AG20443 (cell line): ENCODE measurements at regions not wholly inside any gene's neighbourhood (a gene's known extent, or its start where the extent isn't known, plus 50 kb on each side); places are given as distances from the start of the nearest gene placed in this dataset.

Experiments used
- DNase-seq: peaks from one replicate; pipeline ENCODE4 v3.0.0; 2012; ENCODE audit warnings: low spot score, mixed read lengths

DNA sequence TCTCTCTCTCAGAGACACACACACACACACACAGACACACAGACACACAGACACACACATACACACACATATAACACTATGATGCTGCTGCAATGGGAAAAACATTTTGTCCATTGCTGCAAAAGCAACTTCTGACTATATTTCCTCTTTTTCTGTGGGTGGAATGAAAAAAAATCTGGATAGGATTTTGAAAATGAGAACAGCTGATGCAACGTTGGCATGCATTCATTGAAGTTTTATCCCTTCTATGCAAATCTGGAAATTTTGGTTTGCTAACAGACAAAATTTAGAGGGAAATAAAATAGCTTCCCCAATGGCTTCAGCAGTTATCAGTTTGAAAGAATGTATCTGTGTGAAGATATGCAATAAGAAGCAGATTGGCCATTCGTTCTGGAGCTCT, 763.4 kb upstream of the GRM7 start:
- DNase-seq, result no peak

DNA sequence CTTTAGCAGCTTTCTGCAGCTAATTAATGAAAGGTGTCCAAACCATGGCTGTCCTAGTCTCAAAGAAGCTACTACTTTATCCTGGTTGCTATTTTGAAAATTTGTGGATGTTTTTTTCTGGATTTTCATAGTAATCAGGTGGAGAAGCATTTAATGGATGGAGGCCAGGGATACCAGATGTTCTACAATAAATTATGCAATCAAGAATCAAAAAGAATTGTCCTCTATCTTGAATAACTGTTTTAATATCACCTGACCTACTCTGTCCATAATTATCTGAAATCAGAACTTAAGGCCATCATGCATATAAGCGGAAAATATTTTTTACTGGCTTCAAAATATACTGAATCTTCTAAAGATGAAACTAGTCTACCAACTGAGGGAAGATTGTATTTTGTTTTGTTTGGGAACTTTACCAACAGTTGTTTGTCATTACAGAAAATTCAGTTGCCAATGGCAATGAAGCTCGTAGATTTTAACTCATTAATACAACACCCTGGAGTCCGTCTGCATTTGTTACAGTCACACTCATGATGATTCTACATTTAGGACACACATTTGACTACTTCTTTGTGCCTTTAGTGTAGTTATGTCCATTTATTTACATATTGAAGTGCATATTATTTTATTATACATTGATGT, 762.3 kb upstream of the GRM7 start:
- DNase-seq, result no peak

DNA sequence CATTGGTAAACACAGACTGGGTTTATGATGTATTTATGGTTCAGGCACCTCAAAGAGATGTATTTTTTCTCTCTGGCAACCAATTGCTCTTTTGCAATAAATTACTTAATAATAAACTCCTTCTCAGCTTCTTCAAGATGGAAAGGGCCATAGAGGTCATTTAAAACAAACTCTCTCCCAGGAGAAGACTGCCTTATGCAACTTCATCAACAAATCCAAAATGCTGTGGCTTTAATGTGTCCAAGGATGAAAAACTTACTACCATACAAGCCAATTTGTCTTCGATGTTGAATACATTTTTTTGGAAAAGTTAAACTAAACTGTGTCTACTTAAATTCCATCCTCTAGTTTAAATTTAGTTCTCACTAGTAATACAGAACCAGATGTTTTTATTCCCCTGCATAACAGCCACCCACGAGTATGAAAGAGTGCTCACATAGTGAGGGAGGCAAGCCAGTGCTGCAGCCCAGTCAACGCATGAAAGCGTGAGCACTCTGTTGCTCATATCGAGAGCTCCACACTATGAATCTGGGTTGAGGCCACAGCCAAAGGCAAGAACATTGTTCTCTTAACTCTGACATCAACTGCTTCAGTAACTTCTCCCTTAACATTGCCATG, 761.3 kb upstream of the GRM7 start:
- DNase-seq, result no peak

DNA sequence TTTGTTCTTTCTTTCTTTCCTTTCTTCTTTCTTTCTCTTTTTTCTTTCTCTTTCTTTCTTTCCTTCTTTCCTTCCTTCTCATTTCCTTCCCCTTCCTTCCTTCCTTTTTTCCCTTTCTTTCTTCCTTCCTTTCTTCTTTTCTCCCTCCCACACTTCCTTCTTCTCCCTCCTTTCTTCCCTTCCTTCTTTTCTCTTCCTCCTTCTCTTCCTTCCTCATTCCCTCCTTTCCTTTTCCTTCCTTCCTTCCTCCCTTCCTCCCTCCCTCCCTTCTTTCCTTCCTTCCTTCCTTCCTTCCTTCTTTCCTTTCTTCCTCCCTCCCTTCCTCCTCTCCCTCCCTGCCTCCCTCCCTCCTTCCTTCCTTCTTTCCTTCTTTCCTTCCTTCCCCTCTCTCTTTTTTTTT, 755.7 kb upstream of the GRM7 start:
- DNase-seq, result no peak

DNA sequence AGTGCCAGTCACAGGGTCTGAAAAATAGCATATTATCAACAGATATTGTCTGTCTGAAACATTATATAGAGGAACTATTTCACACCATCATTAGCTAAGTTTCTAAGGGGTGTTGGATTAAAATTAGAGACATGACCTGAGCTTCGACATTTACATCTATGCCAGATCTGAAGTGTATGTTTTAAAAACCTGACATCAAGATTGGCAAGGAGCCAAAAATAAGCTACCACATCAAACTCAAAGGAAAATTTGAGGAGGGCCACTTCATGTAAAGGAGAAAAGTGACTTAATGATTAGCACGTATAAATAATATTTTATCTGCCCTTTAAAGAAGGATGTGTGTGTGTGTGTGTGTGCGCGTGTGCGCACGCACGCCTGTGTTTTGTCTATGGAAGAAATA, 752.0 kb upstream of the GRM7 start:
- DNase-seq, result no peak

DNA sequence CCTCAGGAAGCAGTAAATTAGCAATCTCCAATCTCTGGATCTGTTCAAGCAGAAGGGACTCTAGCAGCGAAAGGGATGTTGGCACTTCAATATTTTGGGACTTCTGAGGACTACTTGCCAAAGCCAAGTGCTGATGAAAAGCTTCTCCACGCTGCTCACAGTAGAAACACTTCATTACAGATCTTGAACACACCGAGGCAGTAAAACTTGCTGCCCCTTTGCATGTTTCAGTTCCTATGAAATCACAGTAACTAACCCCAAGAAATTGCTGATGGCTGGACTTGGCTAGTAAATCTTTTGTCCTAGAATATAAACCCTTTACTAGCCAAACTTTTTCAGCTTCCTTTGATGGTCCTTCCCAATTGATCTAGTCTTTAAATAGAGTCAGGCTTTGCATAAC, 750.5 kb upstream of the GRM7 start:
- no peak for DNase-seq

DNA sequence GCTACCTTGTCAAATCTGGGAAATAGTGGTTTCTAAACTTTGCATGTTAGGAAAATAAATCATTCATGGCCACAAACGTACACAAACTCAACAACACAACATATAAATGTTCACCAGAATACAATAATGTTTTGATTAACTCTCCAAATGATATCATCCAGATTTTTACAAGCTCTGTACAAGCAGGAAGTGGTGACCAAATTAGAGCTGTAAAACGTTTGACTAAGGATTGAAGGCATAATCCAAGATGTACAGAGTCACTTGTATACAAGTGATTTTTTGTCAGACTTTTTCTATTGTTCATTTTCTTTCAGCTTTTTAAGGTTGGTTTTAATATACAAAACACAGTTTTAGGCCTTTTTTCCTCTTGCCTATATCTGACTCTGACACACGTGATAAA, 748.4 kb upstream of the GRM7 start:
- no peak for DNase-seq

DNA sequence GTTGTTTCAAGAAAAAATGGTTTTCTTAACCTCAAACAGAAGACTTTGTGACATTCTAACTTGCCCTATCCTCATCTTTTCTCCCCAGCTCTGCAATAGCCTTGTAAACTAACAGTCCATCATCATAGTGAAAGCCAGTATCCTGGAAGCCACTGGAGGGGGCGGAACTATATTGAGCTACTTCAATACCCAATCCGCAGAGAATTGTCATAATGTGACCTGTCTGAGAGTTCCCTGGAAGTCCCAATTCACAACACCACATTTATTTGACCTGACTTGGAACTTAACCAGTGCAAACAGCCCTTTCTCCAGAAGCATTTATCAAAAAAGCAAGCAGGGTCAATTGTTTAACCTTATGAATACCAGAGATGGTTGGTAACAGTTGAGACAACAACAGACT, 747.6 kb upstream of the GRM7 start:
- DNase-seq, result no peak

DNA sequence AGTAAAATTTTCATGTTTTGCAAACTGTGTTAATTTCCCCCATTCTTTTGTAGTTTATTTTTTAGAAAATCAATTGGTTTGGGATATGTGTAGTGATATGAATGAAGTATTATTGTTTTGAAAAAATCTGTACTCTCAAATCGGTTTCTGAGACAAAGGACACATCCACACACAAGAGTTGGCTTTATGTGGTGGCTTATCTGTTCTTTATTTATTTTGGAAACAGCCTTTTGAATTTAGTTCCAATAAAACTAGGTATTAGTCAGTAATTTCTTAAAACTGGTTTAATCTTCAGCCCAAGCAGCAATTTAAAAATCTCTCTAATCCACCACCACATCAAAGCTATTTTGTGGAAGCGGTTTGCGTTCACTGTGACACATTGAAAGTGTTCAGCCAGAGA, 741.5 kb upstream of the GRM7 start:
- DNase-seq, result no peak

DNA sequence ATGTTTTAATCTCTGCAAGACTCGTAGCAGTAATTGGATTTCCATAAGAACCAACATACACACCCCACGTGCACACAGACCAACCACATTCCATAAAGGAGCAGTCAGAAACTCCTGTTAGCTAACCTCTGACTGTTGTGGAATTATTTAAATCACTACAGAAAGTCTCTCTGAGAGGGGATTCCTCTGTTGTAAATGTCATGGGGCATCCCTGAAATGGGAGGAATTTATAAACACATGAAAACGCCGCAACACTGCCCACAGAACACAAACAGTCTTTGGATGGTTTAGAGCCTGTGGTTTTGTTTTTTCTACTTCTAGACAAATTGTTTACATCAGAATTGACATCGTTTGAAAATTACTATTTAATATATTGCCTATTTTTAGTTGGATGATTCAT, 740.1 kb upstream of the GRM7 start:
- DNase-seq, result no peak

DNA sequence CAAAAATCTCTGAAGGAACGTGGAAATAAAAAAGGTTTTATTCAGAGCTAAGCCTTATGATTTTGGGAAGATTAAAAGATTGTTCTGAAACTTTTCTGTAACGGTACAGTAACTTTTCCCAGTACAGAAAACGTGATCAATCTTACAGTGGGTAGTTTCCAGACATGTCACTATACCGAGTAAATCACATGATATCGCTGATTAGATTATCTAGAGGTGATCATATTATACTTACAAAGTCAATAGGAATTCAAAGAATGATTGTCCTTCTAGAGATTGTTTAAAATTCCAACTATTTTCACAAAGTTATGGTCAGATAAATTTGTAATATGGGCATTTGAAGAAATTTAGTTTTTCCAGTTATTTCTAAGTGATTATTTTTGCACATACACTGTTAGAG, 736.0 kb upstream of the GRM7 start:
- DNase-seq, result no peak

DNA sequence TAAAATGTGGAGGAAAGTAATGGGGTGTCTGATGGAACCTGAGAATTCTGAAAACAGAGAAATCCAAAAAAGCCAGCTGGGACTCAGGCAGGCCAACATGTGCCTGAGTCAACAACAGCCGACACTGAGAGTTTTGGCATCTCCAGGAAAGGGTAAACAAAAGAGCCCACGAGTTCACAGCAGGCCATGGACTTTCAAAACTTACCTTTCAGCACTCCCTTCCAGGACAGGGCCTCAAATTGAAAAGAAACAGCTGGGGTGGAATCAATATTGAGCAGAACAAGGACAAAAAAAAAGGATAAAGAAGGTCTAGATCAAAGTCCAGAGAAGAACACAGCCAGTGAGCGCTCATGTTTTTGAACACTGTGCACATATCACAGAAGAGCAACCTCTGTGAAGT, 735.4 kb upstream of the GRM7 start:
- no peak for DNase-seq

DNA sequence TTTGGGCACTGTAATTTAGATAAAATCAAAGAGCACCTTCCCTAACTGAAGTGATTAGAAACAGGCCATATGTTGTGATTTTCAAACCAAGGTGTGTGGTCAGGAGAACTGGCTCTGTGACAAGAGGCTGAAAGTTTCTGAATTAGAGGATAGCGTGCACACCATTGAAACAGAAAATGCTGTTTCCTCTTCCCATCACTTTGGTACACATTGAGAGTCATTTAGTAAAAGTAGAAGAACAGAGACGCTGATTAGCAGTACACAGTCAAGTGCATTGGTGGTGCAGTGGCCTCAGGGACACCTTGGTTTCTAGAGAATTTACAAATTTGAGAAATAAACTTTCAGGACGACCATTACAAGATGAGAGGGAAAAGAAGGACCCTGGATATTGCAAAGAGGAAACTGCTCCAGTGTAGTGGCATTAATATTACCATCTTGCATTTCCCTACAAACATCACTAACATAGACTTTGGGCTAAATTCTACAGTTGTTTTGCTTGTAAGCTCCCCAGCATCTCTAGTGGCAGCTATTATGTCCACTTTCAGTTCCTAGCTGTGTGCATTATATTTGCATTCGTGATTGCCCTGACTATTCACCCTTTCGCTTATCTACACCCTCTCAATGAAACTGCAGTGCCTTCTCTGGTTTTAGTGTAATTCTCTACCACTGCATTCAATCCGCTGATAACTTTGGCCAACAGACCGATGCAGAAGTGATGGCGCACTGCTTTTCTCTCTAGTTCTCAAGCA, 728.1 kb upstream of the GRM7 start:
- DNase-seq, result no peak

DNA sequence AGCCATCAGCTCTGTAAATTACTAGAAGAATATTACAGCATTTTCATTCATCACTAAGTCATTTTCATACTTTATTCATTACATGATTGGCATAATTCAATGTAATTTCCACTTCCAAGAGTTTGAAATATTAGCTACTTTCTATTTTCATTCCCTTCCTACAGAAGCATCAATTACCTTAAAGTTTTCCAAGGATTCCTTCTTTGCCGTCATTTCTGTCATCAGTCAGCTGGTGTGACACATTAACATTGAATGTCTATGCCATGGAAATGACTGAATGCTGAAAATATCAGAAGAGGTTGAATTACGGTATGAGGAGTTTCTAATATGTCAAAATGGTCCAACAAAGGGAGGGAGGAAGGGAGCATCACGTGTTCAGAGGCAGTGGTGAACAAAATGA, 718.2 kb upstream of the GRM7 start:
- DNase-seq, result no peak

DNA sequence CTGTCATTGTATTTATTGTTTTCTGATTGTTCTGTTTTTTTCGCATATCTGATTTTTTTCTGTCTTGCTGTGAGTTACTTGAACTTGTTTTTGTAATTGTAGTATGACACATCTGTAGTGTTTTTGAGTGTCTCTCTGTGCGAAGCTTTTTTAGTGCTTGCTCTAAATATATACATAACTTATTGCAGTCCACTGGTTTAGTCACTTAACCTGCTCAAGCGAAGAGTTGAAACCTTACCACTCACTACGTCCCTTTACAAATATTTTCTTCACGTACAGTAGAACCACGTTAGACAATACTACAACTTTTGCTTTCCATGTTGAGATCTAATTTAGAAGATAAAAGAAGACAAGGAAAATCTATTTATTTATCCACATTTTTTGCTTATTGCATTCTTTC, 713.0 kb upstream of the GRM7 start:
- no peak for DNase-seq

DNA sequence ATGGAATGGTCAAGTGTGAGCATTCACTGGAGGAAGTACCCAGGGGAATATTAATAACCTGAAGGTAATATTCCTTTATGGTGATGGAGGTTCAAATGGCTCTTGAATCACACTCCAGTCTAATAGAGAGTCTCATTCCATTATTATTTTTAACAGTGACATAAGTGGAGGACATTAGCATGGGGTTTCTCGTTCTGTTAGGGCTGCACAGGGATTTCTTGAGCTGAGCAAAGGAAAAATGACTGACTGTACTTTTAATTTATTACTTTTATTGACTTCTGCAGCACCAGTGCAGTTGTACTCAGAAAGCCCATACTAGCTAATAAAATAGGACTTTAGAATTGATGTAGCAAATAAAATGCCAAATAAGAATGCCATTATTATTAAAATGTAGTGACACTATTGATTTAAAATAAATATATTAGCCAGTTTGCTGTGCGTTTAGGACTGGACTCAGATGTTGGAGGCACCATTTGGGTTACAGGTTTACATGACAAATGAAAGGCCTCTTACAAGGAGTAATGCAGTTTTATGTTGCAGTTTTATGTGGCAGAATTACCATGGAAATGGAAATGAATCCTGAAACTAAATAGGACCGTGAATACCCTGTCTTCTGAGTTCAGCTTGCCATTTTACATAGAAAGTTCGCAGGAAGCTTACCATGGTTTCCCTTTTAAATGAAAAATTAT, 705.1 kb upstream of the GRM7 start:
- no peak for DNase-seq

DNA sequence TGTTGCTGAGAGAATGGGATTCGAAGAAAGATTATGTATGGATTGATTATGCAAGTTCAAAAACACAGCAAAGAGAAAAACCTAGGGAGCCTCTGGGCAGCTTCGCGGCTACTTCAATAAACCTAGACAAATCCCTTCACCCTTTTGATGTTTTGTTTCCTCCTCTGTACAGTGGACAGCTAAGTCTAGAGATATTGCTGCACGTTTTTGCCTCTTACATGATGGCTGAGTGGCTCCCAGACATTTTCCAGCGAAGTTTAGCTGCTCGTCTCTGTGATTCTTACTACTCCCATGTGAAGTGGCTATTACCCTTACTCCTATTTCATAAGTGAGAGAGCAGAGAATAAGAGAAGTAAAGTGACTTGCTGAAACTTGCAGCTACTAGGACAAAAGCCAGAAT, 695.0 kb upstream of the GRM7 start:
- no peak for DNase-seq

DNA sequence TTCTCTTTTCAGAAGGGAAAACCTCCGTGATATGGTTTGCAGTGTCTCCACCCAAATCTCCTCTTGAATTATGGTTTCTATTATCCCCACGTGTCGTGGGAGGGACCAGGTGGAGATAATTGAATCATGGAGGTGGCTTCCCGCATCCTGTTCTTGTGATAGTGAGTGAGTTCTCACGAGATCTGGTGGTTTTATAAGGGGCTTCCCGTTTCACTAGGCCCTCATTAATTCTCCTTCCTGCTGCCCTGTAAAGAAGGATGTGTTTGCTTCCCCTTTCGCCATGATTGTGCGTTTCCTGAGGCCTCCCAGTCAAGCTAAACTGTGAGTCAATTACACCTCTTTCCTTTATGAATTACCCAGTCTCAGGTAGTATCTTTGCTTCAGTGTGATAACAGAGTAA, 692.7 kb upstream of the GRM7 start:
- no peak for DNase-seq

DNA sequence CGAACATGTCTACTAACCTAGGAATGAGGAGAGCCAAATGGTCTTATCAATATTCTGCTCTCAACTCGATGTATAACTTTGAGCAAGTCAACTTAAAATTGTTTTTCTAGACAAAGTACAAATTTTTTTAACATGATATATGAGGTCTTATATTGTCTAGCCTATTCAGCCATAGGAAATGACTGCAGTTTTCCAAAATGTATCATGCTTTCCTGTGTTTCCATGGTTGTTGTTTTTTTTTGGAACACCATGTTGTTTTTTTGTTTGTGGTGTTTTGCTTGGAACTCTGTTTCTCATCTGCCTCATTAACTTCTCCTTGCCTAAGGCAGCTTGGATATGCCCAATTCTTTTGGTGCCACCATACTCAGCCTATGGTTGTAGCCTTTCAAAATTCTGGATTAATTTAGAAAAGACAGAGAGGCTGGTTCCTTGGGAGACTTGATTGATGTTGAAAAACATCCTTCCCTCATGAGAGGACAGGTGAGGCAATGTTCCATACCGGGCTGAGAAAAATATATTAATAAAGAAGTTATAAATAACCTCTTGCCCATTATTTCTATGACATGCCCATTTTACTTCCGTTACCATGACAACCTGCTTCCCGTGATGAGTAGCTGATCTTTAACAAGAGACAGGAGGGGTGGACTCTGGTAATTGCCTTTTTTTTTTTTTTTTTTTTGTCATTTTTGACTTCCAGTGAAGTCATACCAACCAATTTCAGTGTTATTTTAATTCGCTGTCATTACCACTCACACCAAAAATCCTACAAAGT, 687.9 kb upstream of the GRM7 start:
- no peak for DNase-seq

DNA sequence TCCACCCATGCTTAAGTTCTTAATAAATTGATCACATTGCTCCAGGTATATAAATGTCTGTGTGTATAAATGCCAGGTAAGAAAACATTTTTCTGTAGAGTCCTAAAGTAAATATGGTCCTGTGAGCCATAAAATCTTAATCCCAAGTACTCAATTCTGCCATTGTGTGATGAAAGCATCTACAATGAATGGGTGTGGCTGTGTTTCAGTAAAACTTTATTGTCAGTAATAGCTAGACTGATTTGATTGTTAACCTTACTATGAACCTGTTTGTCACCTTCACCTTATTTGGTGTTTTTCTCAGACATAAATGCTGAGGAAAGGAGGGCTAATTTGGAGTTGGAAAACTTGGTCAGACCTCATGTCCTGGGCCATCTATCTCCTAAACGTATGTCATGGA, 683.5 kb upstream of the GRM7 start:
- no peak for DNase-seq

DNA sequence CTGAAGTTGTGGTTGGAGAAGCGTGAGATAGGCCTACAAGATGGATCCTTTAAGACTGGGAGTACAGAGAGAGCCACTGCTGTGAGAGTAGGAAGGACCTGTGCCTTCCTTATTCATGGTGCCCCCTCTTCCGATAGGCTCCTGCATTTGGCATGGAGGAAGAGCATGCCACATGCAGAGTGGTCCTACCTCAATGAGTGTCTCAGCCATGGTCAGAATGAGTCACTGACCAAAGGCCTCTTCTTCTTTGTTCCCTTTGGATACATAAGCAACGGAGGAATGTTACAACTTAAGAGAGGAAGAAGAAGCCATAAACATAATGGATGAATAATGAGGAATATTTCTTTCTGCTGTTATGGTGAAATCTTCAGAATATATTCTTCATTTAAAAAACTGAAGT, 681.2 kb upstream of the GRM7 start:
- DNase-seq, result peak; percentile 2

DNA sequence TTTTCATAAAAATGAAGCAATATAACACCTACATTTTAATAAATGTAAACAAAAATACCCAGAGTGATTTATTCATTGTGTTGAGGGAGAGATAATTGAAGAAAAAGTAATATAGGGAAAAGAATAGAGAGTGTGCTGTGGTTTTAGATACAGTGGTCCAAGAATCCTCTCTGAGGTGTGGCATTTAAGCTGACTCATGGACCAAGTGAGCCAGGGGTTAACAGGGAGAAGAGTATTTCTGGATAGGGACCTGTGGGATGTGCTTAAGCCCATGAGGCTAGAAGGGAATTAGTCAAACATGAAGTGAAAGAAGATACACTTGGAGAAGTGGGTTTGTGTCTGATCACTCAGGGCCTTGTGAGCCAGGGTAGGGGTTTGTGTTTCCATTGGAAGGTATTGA, 680.7 kb upstream of the GRM7 start:
- DNase-seq, result no peak
